Adrenal gland (tissue), 9 donors: ENCODE measurements at regions not wholly inside any gene's neighbourhood (a gene's known extent, or its start where the extent isn't known, plus 50 kb on each side); places are given as distances from the start of the nearest gene placed in this dataset.

Source experiments
- DNase-seq, 7 donors: peaks; one replicate each; pipeline ENCODE4 v3.0.0-alpha.2; 2019 to 2020
- H3K27ac ChIP-seq, 5 donors: fragments of 200-600 bp; sonication (generic) in 4 of 5; 1 replicate in 3 of 5; 2 replicates in 2 of 5; pipeline versions ENCODE4 v1.5.1 to v1.8.0; 2016 to 2020; ENCODE audit warnings: mild to moderate bottlenecking in 1 of 5
- H3K27me3 ChIP-seq: fragments of 200-600 bp; 2 replicates; pipeline ENCODE4 v1.8.0; 2021
- H3K36me3 ChIP-seq, 2 donors: fragments of 200-600 bp; replicated peaks in 1 of 2; 1 replicate in 1 of 2; 2 replicates in 1 of 2; pipeline versions ENCODE4 v1.5.1 to v1.8.0; 2018 to 2022
- H3K4me1 ChIP-seq, 2 donors: fragments of 200-600 bp; replicated peaks in 1 of 2; 1 replicate in 1 of 2; 2 replicates in 1 of 2; pipeline versions ENCODE4 v1.5.1 to v1.8.0; 2018 to 2021
- H3K4me3 ChIP-seq, 4 donors: fragments of 200-600 bp; sonication (generic) in 3 of 4; one replicate each; pipeline ENCODE4 v1.5.1; 2016 to 2018
- H3K9me3 ChIP-seq, 3 donors: fragments of 200-600 bp; sonication (generic) in 1 of 3; replicated peaks in 1 of 3; 1 replicate in 2 of 3; 2 replicates in 1 of 3; pipeline versions ENCODE4 v1.5.1 to v1.8.0; 2016 to 2021
- CTCF ChIP-seq, 6 experiments: fragments of 450-650 bp in 4 of 6; fragments of 200-600 bp in 2 of 6; sonication (generic) in 1 of 6; IDR thresholded peaks; 1 replicate in 5 of 6; 2 replicates in 1 of 6; pipeline versions ENCODE4 v1.5.1 to v1.8.0; 2016 to 2021; ENCODE audit warnings: antibody characterized with exemption in 6 of 6, mild to moderate bottlenecking in 2 of 6, moderate library complexity in 1 of 6
- POLR2A ChIP-seq, 2 donors: fragments of 450-650 bp; IDR thresholded peaks; one replicate each; pipeline ENCODE4 v1.6.1; 2017; ENCODE audit warnings: antibody characterized with exemption in 2 of 2, mild to moderate bottlenecking in 2 of 2, moderate library complexity in 1 of 2
- WGBS, 4 donors: extraction: QIAGEN DNeasy Blood & Tissue Kit in 2 of 4; methylation state at CpG; one replicate each; pipeline versions ENCODE4 v1.1.5 to v1.1.7; 2013 to 2017; 5-methylcytosine and 5-hydroxymethylcytosine counted together
- intact Hi-C, 2 donors: fragments of 100-400 bp; cut with DNase I; formaldehyde crosslinking; loops; one replicate each; pipeline versions ENCODE4 v1.14.1 to v1.15.0; 2022 to 2023
- donor health status: healthy with polysubstance abuse.
- donor health status: Bipolar disorder and iron deficiency.
- donor health status: DM: yes; HTN: yes; CAD: no.
- donor health status: DM: no; HTN: no; CAD: no.
- donor health status: DM: no; HTN: no; CAD: no.

GRCh38 chr4:158991534-158992155 lies 111.2 kb upstream of the RAPGEF2 start:
- 85 to 92% (median 87%) methylated on average over 5 of the region's 5 CpGs for WGBS, 4 donors
- DNase-seq: no peak
- Histone ChIP-seq H3K27ac (no peak overlapping the region), H3K27me3 (no peaks in the 10 kb centered on the region), H3K9me3 (no peaks in the 10 kb centered on the region), H3K36me3 (no peaks in the 10 kb centered on the region), H3K4me3 (no peak overlapping the region), H3K4me1 (no peaks in the 10 kb centered on the region)
- TF ChIP-seq POLR2A (IDR thresholded peaks at IDR 0.05) (no peak), CTCF (IDR thresholded peaks at IDR 0.05) (no peak)
- intact Hi-C loops: no loop called here

GRCh38 chr4:158993891-158994290 lies 109.0 kb upstream of the RAPGEF2 start:
- H3K4me1 ChIP-seq: no peaks in the 10 kb centered on the region
- H3K36me3 ChIP-seq: no peaks in the 10 kb centered on the region
- H3K27ac ChIP-seq: no peak overlapping the region
- H3K27me3 ChIP-seq: no peaks in the 10 kb centered on the region
- no peak for DNase-seq
- TF ChIP-seq POLR2A (IDR thresholded peaks at IDR 0.05) (no peak), CTCF (IDR thresholded peaks at IDR 0.05) (no peak)
- no peaks in the 10 kb centered on the region for H3K9me3 ChIP-seq
- 49 to 66% (median 62%) methylated on average over 2 of the region's 2 CpGs for WGBS, 4 donors
- intact Hi-C loops: no loop called here
- H3K4me3 ChIP-seq: no peak overlapping the region

GRCh38 chr4:158995040-158995439 lies 107.8 kb upstream of the RAPGEF2 start:
- H3K27me3 ChIP-seq: no peaks in the 10 kb centered on the region
- no peak overlapping the region for H3K4me3 ChIP-seq
- intact Hi-C loops: no loop called here
- 68 to 85% (median 81%) methylated on average over 2 of the region's 2 CpGs for WGBS, 4 donors
- no peak for DNase-seq
- H3K36me3 ChIP-seq: no peaks in the 10 kb centered on the region
- TF ChIP-seq CTCF (IDR thresholded peaks at IDR 0.05) (no peak), POLR2A (IDR thresholded peaks at IDR 0.05) (no peak)
- H3K27ac ChIP-seq: no peak overlapping the region
- no peaks in the 10 kb centered on the region for H3K4me1 ChIP-seq
- H3K9me3 ChIP-seq: no peaks in the 10 kb centered on the region

GRCh38 chr4:158995965-158996364 lies 106.9 kb upstream of the RAPGEF2 start:
- H3K9me3 ChIP-seq: no peaks in the 10 kb centered on the region
- TF ChIP-seq POLR2A (IDR thresholded peaks at IDR 0.05): no peak
- TF ChIP-seq CTCF (IDR thresholded peaks at IDR 0.05): no peak
- no peak overlapping the region for H3K27ac ChIP-seq
- intact Hi-C loops: no loop called here
- no peak for DNase-seq
- H3K4me1 ChIP-seq: no peaks in the 10 kb centered on the region
- H3K4me3 ChIP-seq: no peak overlapping the region
- H3K36me3 ChIP-seq: no peaks in the 10 kb centered on the region
- no peaks in the 10 kb centered on the region for H3K27me3 ChIP-seq
- WGBS, 4 donors: 70 to 78% (median 76%) methylated on average over 8 of the region's 8 CpGs
